Esophagus squamous epithelium (tissue), 4 donors: ENCODE measurements at regions not wholly inside any gene's neighbourhood (a gene's known extent, or its start where the extent isn't known, plus 50 kb on each side); places are given as distances from the start of the nearest gene placed in this dataset.

Experiments
- CTCF ChIP-seq, 6 experiments: fragments of 450-650 bp in 4 of 6; fragments of 200-600 bp in 2 of 6; sonication (generic) in 2 of 6; IDR thresholded peaks; one replicate each; pipeline ENCODE4 v1.5.1; 2016 to 2019; ENCODE audit warnings: antibody characterized with exemption in 6 of 6, mild to moderate bottlenecking in 4 of 6, moderate library complexity in 4 of 6
- POLR2A ChIP-seq, 4 donors: fragments of 450-650 bp; IDR thresholded peaks; one replicate each; pipeline ENCODE4 v1.6.1; 2017; ENCODE audit warnings: antibody characterized with exemption in 4 of 4, mild to moderate bottlenecking in 4 of 4, moderate library complexity in 3 of 4

GRCh38 chr6:105816847-105817246, 269.3 kb upstream of the PRDM1 start:
- no peak for TF ChIP-seq CTCF (IDR thresholded peaks at IDR 0.05)
- no peak for TF ChIP-seq POLR2A (IDR thresholded peaks at IDR 0.05)
